Osteoblast (primary cell): ENCODE measurements at regions not wholly inside any gene's neighbourhood (a gene's known extent, or its start where the extent isn't known, plus 50 kb on each side); places are given as distances from the start of the nearest gene placed in this dataset.

Experiments
- DNase-seq: peaks from one replicate; pipeline ENCODE4 v3.0.0; 2011; ENCODE audit warnings: low spot score, mixed read lengths; ENCODE audit not compliant: insufficient read length; ENCODE audit errors: missing footprints
- H2AFZ ChIP-seq: 2 replicates; pipeline ENCODE4 v1.6.0; 2011; ENCODE audit warnings: mild to moderate bottlenecking, low read length
- H3K27ac ChIP-seq: 2 replicates; pipeline ENCODE4 v1.5.1; 2011; ENCODE audit warnings: mild to moderate bottlenecking, low read depth, low read length, moderate library complexity
- H3K27me3 ChIP-seq: 2 replicates; pipeline ENCODE4 v1.6.0; 2012; ENCODE audit warnings: mild to moderate bottlenecking, control low read depth, inconsistent platforms, low read length, moderate library complexity; ENCODE audit not compliant: insufficient read depth
- H3K36me3 ChIP-seq: 2 replicates; pipeline ENCODE4 v1.5.1; 2011; ENCODE audit warnings: mild to moderate bottlenecking, low read length, control low read depth, moderate library complexity; ENCODE audit not compliant: insufficient read depth
- H3K4me1 ChIP-seq: 2 replicates; pipeline ENCODE4 v1.5.1; 2011; ENCODE audit warnings: mild to moderate bottlenecking, low read length, control low read depth, moderate library complexity; ENCODE audit not compliant: insufficient read depth
- H3K4me2 ChIP-seq: 2 replicates; pipeline ENCODE4 v1.6.0; 2011; ENCODE audit warnings: mild to moderate bottlenecking, low read length; ENCODE audit not compliant: insufficient read depth
- H3K4me3 ChIP-seq: fragments of 200-600 bp; sonication (generic); 3 replicates; pipeline ENCODE4 v1.5.1; 2012; ENCODE audit warnings: mild to moderate bottlenecking, low read length, inconsistent platforms; ENCODE audit not compliant: insufficient read depth
- H3K79me2 ChIP-seq: 2 replicates; pipeline ENCODE4 v1.6.0; 2012; ENCODE audit warnings: mild to moderate bottlenecking, low read length, control low read depth, inconsistent platforms; ENCODE audit not compliant: insufficient read depth
- H3K9me3 ChIP-seq: 2 replicates; pipeline ENCODE4 v1.5.1; 2011; ENCODE audit warnings: low read depth, low read length, control low read depth
- H4K20me1 ChIP-seq: 2 replicates; pipeline ENCODE4 v1.6.0; 2012; ENCODE audit warnings: mild to moderate bottlenecking, low read length, control low read depth; ENCODE audit not compliant: insufficient read depth
- TF ChIP-seq, protein P1 (sequence below): IDR thresholded peaks from 2 replicates; pipeline ENCODE4 v1.5.1; 2011; ENCODE audit warnings: mild to moderate bottlenecking, low read depth, low read length, moderate library complexity; ENCODE audit errors: extremely low read depth

DNA sequence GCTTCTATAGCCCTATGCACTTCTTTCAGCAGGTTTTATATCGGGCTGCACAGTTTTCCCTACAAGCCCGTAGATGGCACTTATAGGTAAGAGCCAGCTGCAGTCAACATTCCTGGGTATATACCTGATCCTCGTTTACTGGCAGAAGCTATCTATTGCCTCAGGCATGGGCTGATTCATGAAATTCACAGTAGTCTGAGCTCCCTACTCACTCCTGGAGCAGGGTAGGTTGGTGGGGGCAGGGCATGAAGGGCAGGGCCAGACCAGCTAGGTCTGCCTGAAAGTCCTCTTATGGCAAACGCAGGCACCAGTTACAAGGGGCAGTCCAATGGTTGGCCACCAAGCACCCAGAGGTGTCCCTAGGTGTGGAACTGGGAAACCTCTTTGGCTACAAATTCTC lies 345.8 kb downstream of the RPS29 start:
- Histone ChIP-seq H3K79me2 (no peaks in the 10 kb centered on the region), H3K27ac (no peak overlapping the region), H3K4me3 (no peak overlapping the region), H3K9me3 (no peaks in the 10 kb centered on the region), H2AFZ (no peak overlapping the region), H3K4me1 (no peaks in the 10 kb centered on the region), H4K20me1 (no peaks in the 10 kb centered on the region), H3K4me2 (no peak overlapping the region), H3K36me3 (no peaks in the 10 kb centered on the region), H3K27me3 (no peaks in the 10 kb centered on the region)
- TF ChIP-seq, protein P1, sequence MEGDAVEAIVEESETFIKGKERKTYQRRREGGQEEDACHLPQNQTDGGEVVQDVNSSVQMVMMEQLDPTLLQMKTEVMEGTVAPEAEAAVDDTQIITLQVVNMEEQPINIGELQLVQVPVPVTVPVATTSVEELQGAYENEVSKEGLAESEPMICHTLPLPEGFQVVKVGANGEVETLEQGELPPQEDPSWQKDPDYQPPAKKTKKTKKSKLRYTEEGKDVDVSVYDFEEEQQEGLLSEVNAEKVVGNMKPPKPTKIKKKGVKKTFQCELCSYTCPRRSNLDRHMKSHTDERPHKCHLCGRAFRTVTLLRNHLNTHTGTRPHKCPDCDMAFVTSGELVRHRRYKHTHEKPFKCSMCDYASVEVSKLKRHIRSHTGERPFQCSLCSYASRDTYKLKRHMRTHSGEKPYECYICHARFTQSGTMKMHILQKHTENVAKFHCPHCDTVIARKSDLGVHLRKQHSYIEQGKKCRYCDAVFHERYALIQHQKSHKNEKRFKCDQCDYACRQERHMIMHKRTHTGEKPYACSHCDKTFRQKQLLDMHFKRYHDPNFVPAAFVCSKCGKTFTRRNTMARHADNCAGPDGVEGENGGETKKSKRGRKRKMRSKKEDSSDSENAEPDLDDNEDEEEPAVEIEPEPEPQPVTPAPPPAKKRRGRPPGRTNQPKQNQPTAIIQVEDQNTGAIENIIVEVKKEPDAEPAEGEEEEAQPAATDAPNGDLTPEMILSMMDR = no peak
- no peak for DNase-seq

DNA sequence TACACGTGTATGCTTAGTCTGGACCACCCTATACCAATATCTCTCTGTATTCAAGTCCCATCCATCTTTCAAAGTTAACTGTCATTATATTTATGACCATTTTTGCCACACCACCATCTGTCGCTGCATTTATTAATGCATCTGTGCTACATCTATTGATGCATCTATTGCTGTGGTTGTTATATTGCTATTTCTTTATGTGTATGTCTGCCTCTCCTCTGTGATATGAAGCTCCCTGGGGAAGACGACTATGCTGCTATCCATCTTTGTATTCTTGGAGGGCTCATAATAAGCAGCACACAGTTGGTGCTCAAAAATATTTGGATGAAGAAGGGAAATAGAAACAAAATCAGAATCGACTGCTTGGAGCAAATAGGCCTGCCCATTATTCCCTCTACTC lies 357.6 kb downstream of the RPS29 start:
- Histone ChIP-seq H3K36me3 (no peaks in the 10 kb centered on the region), H3K4me3 (no peak overlapping the region), H2AFZ (no peak overlapping the region), H3K4me2 (no peak overlapping the region), H3K27ac (no peak overlapping the region), H4K20me1 (no peaks in the 10 kb centered on the region), H3K27me3 (no peaks in the 10 kb centered on the region), H3K79me2 (no peaks in the 10 kb centered on the region), H3K9me3 (no peaks in the 10 kb centered on the region), H3K4me1 (no peaks in the 10 kb centered on the region)
- TF ChIP-seq, protein P1 = no peak
- no peak for DNase-seq

DNA sequence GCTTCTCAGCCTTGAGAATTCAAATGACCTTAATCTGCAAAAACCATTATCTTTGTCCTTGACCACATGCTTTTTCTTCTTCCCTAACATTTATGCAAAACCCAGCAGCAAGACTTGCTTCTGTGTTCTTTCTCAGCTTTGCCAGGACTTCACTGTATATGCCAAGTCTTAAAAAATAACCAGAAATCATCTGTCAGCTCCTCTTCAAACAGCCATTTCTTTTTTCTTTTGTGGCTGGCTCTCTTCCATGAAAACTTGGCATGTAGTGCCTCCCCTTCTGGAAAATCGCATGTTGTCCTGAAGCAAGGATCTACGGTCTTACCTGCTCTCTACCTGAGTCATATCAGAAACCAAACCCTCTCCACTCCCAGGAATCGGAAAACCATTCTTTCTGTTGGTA lies 364.9 kb downstream of the RPS29 start:
- H3K36me3 ChIP-seq = no peaks in the 10 kb centered on the region
- TF ChIP-seq, protein P1 = no peak
- no peak overlapping the region for H3K4me3 ChIP-seq
- H4K20me1 ChIP-seq = no peaks in the 10 kb centered on the region
- H3K4me1 ChIP-seq = no peaks in the 10 kb centered on the region
- H3K27ac ChIP-seq = no peak overlapping the region
- no peak overlapping the region for H2AFZ ChIP-seq
- H3K27me3 ChIP-seq = no peaks in the 10 kb centered on the region
- H3K4me2 ChIP-seq = no peak overlapping the region
- no peaks in the 10 kb centered on the region for H3K79me2 ChIP-seq
- no peaks in the 10 kb centered on the region for H3K9me3 ChIP-seq
- no peak for DNase-seq

DNA sequence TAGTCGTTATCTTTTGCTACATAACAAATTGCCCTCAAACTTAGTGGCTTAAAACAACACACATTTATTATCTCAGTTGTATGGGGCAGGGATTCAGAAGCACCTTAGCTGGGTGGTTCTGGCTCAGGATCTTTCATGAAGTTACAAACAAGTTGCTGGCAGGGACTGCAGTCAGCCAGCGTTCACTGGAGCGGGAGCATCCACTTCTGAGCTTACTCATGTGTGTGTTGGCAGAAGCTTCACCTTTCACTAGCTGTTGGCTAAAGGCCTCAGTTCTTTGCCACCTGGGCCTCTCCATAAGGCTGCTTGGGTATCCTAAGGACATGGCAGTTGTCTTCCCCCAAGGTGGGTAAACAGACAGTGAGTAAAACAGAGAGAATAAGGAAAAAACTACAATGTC lies 365.7 kb downstream of the RPS29 start:
- H3K36me3 ChIP-seq = no peaks in the 10 kb centered on the region
- H3K27ac ChIP-seq = no peak overlapping the region
- no peak overlapping the region for H3K4me2 ChIP-seq
- H3K4me3 ChIP-seq = no peak overlapping the region
- no peaks in the 10 kb centered on the region for H3K9me3 ChIP-seq
- H3K27me3 ChIP-seq = no peaks in the 10 kb centered on the region
- H2AFZ ChIP-seq = no peak overlapping the region
- TF ChIP-seq, protein P1 = no peak
- no peak for DNase-seq
- H3K79me2 ChIP-seq = no peaks in the 10 kb centered on the region
- H4K20me1 ChIP-seq = no peaks in the 10 kb centered on the region
- H3K4me1 ChIP-seq = no peaks in the 10 kb centered on the region
